HT-29 (cell line): ENCODE measurements at regions not wholly inside any gene's neighbourhood (a gene's known extent, or its start where the extent isn't known, plus 50 kb on each side); places are given as distances from the start of the nearest gene placed in this dataset.
A peak's percentile ranks its signal among the peaks of the same experiment; 100 is the strongest.

Experiments
- DNase-seq: peaks from one replicate; pipeline ENCODE4 v3.0.0-alpha.2; 2015; ENCODE audit warnings: low spot score

- DNase-seq, result peak; percentile 14
Observed at GRCh38 chr7:42385912-42386311, 148.9 kb upstream of the GLI3 start.

- DNase-seq, result no peak
Observed at GRCh38 chr7:42381161-42381560, 144.2 kb upstream of the GLI3 start.

GRCh38 chr7:42380401-42380800 is 143.4 kb upstream of the GLI3 start:
- no peak for DNase-seq

- DNase-seq, result no peak
Observed at GRCh38 chr7:42378149-42378548, 141.1 kb upstream of the GLI3 start.

GRCh38 chr7:42373285-42373684 is 136.3 kb upstream of the GLI3 start:
- DNase-seq, result no peak

- no peak for DNase-seq
Observed at GRCh38 chr7:42372479-42372878, 135.5 kb upstream of the GLI3 start.

- DNase-seq, result no peak
Observed at GRCh38 chr7:42359946-42360345, 122.9 kb upstream of the GLI3 start.

- DNase-seq, result no peak
Observed at GRCh38 chr7:42351316-42351935, 114.4 kb upstream of the GLI3 start.

GRCh38 chr7:42350801-42351200 is 113.8 kb upstream of the GLI3 start:
- DNase-seq, result no peak

- no peak for DNase-seq
Observed at GRCh38 chr7:42348631-42349030, 111.6 kb upstream of the GLI3 start.

GRCh38 chr7:42348071-42348470 is 111.1 kb upstream of the GLI3 start:
- no peak for DNase-seq

- DNase-seq, result no peak
Observed at GRCh38 chr7:42347616-42348015, 110.6 kb upstream of the GLI3 start.

- no peak for DNase-seq
Observed at GRCh38 chr7:42345478-42346299, 108.7 kb upstream of the GLI3 start.

- DNase-seq, result no peak
Observed at GRCh38 chr7:42344198-42344755, 107.3 kb upstream of the GLI3 start.

GRCh38 chr7:42342381-42342780 is 105.4 kb upstream of the GLI3 start:
- no peak for DNase-seq

- no peak for DNase-seq
Observed at GRCh38 chr7:42340436-42340835, 103.4 kb upstream of the GLI3 start.

- DNase-seq, result no peak
Observed at GRCh38 chr7:42338916-42339540, 102.0 kb upstream of the GLI3 start.

GRCh38 chr7:42338231-42338915 is 101.4 kb upstream of the GLI3 start:
- no peak for DNase-seq

GRCh38 chr7:42337225-42337905 is 100.4 kb upstream of the GLI3 start:
- DNase-seq, result no peak

GRCh38 chr7:42332605-42333222 is 95.7 kb upstream of the GLI3 start:
- DNase-seq, result no peak

- DNase-seq, result no peak
Observed at GRCh38 chr7:42319631-42320030, 82.6 kb upstream of the GLI3 start.
